HCT116 (cell line): ENCODE measurements at regions not wholly inside any gene's neighbourhood (a gene's known extent, or its start where the extent isn't known, plus 50 kb on each side); places are given as distances from the start of the nearest gene placed in this dataset.

Experiments used
- ATAC-seq: fragments of 200-7000 bp; cut with Tn5 transposase; 2 replicates; pipeline ENCODE4 v1.9.1; 2020; ENCODE audit warnings: mild to moderate bottlenecking, moderate library complexity
- BruUV-seq: library from RNA; stranded (reverse); fragments of 400-500 nt; replicated peaks from 2 replicates; lab custom pipeline; 2021; lab: Mats Ljungman, UMichigan
- CTCF ChIA-PET: fragments of 300-600 bp; sonication (Branson Sonifier 250); formaldehyde crosslinking; loops from one replicate; lab custom pipeline; 2021; ENCODE audit warnings: antibody characterized with exemption; lab: Charles Lee
- POLR2A ChIA-PET: fragments of 300-600, 350-600 bp; sonication (Branson Sonifier 250); formaldehyde crosslinking; loops from one replicate; lab custom pipeline; 2021; ENCODE audit warnings: antibody characterized with exemption; lab: Charles Lee
- RAD21 ChIA-PET, 2 experiments: fragments of 300-600 bp; sonication (Branson Sonifier 250); formaldehyde crosslinking; loops; one replicate each; lab custom pipeline; 2023; ENCODE audit warnings: low total read pairs in 2 of 2; ENCODE audit not compliant: uncharacterized antibody in 2 of 2, unreplicated experiment in 2 of 2, low non-redundant PET in 1 of 2; lab: Charles Lee
- DNase-seq: peaks from one replicate; pipeline ENCODE4 v3.0.0-alpha.2; 2010; ENCODE audit warnings: low read depth, low spot score
- H2AFZ ChIP-seq: fragments of 200-600 bp; shearing (Covaris generic), sonication (generic); 2 replicates; pipeline ENCODE4 v1.6.1; 2017; ENCODE audit warnings: low read depth, mixed run types, mixed read lengths, antibody characterized with exemption, low read length; ENCODE audit not compliant: poor library complexity, severe bottlenecking
- H3K27ac ChIP-seq: 2 replicates; pipeline ENCODE4 v1.5.1; 2012; ENCODE audit warnings: low read depth, low read length
- H3K27me3 ChIP-seq: fragments of 200-600 bp; sonication (generic); 2 replicates; pipeline ENCODE4 v1.6.1; 2016; ENCODE audit warnings: mixed run types, low read length, mixed read lengths; ENCODE audit not compliant: insufficient read depth
- H3K36me3 ChIP-seq, 2 experiments: fragments of 200-500 bp in 1 of 2; fragments of 200-600 bp in 1 of 2; sonication (Bioruptor generic) in 1 of 2; sonication (generic) in 1 of 2; 2 replicates each; pipeline versions ENCODE4 v1.5.1 to v1.6.1; 2014 to 2016; ENCODE audit warnings: low read length in 2 of 2, inconsistent platforms in 1 of 2, mixed read lengths in 1 of 2, mixed run types in 1 of 2; ENCODE audit not compliant: insufficient read depth in 2 of 2, control insufficient read depth in 1 of 2
- H3K4me1 ChIP-seq, 2 experiments: fragments of 200-600 bp in 1 of 2; sonication (generic) in 1 of 2; 2 replicates each; pipeline versions ENCODE4 v1.5.1 to v1.6.1; 2012 to 2017; ENCODE audit warnings: low read length in 2 of 2, inconsistent platforms in 1 of 2, mild to moderate bottlenecking in 1 of 2, mixed read lengths in 1 of 2, mixed run types in 1 of 2, moderate library complexity in 1 of 2; ENCODE audit not compliant: insufficient read depth in 2 of 2, control insufficient read depth in 1 of 2
- H3K4me2 ChIP-seq: fragments of 200-600 bp; sonication (generic); 2 replicates; pipeline ENCODE4 v1.6.1; 2017; ENCODE audit warnings: mixed run types, low read length, mixed read lengths
- H3K4me3 ChIP-seq, 2 experiments: fragments of 200-600 bp in 1 of 2; sonication (generic) in 1 of 2; replicated peaks in 1 of 2; 2 replicates each; pipeline ENCODE4 v1.5.1; 2011 to 2016; ENCODE audit warnings: low read length in 2 of 2, control low read depth in 1 of 2, low read depth in 1 of 2, mild to moderate bottlenecking in 1 of 2, mixed read lengths in 1 of 2, mixed run types in 1 of 2
- H3K79me2 ChIP-seq: fragments of 200-600 bp; sonication (generic); 2 replicates; pipeline ENCODE4 v1.6.1; 2017; ENCODE audit warnings: mild to moderate bottlenecking, mixed run types, low read length, moderate library complexity, mixed read lengths; ENCODE audit not compliant: insufficient read depth
- H3K9ac ChIP-seq: fragments of 200-600 bp; sonication (generic); 2 replicates; pipeline ENCODE4 v1.6.1; 2016; ENCODE audit warnings: low read length, mixed read lengths
- H3K9me2 ChIP-seq: fragments of 200-600 bp; sonication (generic), shearing (Covaris generic); 2 replicates; pipeline ENCODE4 v1.6.1; 2017; ENCODE audit warnings: mixed run types, mild to moderate bottlenecking, moderate library complexity; ENCODE audit not compliant: insufficient read depth
- H3K9me3 ChIP-seq, 2 experiments: fragments of 200-500 bp in 1 of 2; fragments of 200-600 bp in 1 of 2; sonication (Bioruptor generic) in 1 of 2; sonication (generic) in 1 of 2; 2 replicates each; pipeline ENCODE4 v1.6.1; 2014 to 2017; ENCODE audit warnings: low read length in 2 of 2, mixed read lengths in 2 of 2, inconsistent platforms in 1 of 2, low read depth in 1 of 2, mild to moderate bottlenecking in 1 of 2, mixed run types in 1 of 2, moderate library complexity in 1 of 2; ENCODE audit not compliant: control insufficient read depth in 1 of 2, insufficient read depth in 1 of 2
- H4K20me1 ChIP-seq: fragments of 200-600 bp; sonication (generic), shearing (Covaris generic); 2 replicates; pipeline ENCODE4 v1.6.1; 2017; ENCODE audit warnings: mixed run types, mild to moderate bottlenecking, moderate library complexity; ENCODE audit not compliant: insufficient read depth
- ELF1 ChIP-seq: IDR thresholded peaks from 2 replicates; pipeline ENCODE4 v1.6.1; 2012; ENCODE audit warnings: low read depth, borderline replicate concordance
- EZH2phosphoT487 ChIP-seq: fragments of 200-600 bp; IDR thresholded peaks from 2 replicates; pipeline ENCODE4 v1.6.1; 2018; ENCODE audit warnings: antibody characterized with exemption, borderline replicate concordance
- FOSL1 ChIP-seq: IDR thresholded peaks from 2 replicates; pipeline ENCODE4 v1.6.1; 2012; ENCODE audit warnings: low read depth
- JUND ChIP-seq: IDR thresholded peaks from 2 replicates; pipeline ENCODE4 v1.6.1; 2012
- POLR2A ChIP-seq: IDR thresholded peaks from 2 replicates; pipeline ENCODE4 v1.7.0; 2011; ENCODE audit warnings: borderline replicate concordance; ENCODE audit not compliant: insufficient read depth, insufficient read length; ENCODE audit errors: extremely low read depth
- POLR2AphosphoS5 ChIP-seq: IDR thresholded peaks from 2 replicates; pipeline ENCODE4 v1.6.1; 2011; ENCODE audit warnings: mild to moderate bottlenecking, low read depth, low read length, moderate library complexity
- SIN3A ChIP-seq: IDR thresholded peaks from 2 replicates; pipeline ENCODE4 v1.6.1; 2012; ENCODE audit warnings: low read depth
- TCF7L2 ChIP-seq: IDR thresholded peaks from 2 replicates; pipeline ENCODE4 v1.7.0; 2011; ENCODE audit warnings: borderline replicate concordance, inconsistent platforms; ENCODE audit not compliant: insufficient read depth, insufficient read length; ENCODE audit errors: extremely low read depth
- YY1 ChIP-seq: IDR thresholded peaks from 2 replicates; pipeline ENCODE4 v1.6.1; 2011; ENCODE audit warnings: low read length, low read depth, moderate library complexity, mild to moderate bottlenecking; ENCODE audit not compliant: insufficient replicate concordance; ENCODE audit errors: extremely low read depth
- ZFX ChIP-seq: fragments of 450-650 bp; IDR thresholded peaks from 2 replicates; pipeline ENCODE4 v1.6.1; 2017
- ZNF274 ChIP-seq: fragments of 200-500 bp; sonication (Bioruptor generic); IDR thresholded peaks from 2 replicates; pipeline ENCODE4 v1.6.1; 2014; ENCODE audit warnings: mild to moderate bottlenecking, low read depth, low read length, inconsistent platforms
- intact Hi-C: fragments of 100-400 bp; cut with micrococcal nuclease; formaldehyde crosslinking; loops from 2 replicates; pipeline ENCODE4 v1.10.0; 2022
- TF ChIP-seq, protein P1 (sequence below): IDR thresholded peaks from 2 replicates; pipeline ENCODE4 v1.6.1; 2012
- TF ChIP-seq, protein P2 (sequence below): IDR thresholded peaks from 2 replicates; pipeline ENCODE4 v1.6.1; 2011; ENCODE audit warnings: mild to moderate bottlenecking, low read length, moderate library complexity; ENCODE audit not compliant: insufficient replicate concordance; ENCODE audit errors: extremely low read depth
- TF ChIP-seq, protein P3 (sequence below), 3 experiments: fragments of 200-600 bp in 1 of 3; sonication (generic) in 1 of 3; IDR thresholded peaks in 2 of 3; conservative IDR thresholded peaks in 1 of 3; 2 replicates each; pipeline ENCODE4 v1.5.1; 2012 to 2017; ENCODE audit warnings: low read depth in 2 of 3, low read length in 2 of 3, antibody characterized with exemption in 1 of 3, borderline replicate concordance in 1 of 3, control low read depth in 1 of 3, mild to moderate bottlenecking in 1 of 3, mixed read lengths in 1 of 3, mixed run types in 1 of 3, moderate library complexity in 1 of 3; ENCODE audit not compliant: insufficient read depth in 1 of 3
- TF ChIP-seq, protein P4 (sequence below): IDR thresholded peaks from 2 replicates; pipeline ENCODE4 v1.6.1; 2012

DNA sequence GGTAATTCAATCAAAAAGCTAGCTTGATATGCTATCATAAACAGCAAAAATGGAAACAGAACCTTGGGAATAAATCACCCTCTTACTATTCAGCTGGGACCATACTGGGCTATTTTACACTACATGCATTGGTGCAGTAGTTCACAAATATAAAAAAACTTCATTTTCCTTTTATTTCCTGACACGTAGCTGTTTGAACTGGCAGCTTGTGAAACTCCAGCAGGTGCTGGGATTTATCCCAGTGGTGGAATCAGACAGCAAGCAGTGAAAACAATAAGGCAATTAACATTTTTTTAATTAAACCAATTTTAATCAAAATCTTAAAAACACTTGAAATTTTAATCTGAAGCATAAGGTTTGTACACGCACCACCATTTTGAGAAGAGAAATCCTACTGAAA, 240.4 kb upstream of the IRX5 start:
- Histone ChIP-seq H3K4me3 (no peak overlapping the region), H3K79me2 (no peaks in the 10 kb centered on the region), H3K9ac (no peak overlapping the region), H3K4me2 (no peak overlapping the region), H3K36me3 (no peaks in the 10 kb centered on the region), H3K4me1 (no peaks in the 10 kb centered on the region), H3K27me3 (peaks cover 13% of the 10 kb centered on the region), H2AFZ (no peak overlapping the region), H3K27ac (no peak overlapping the region), H3K9me3 (no peaks in the 10 kb centered on the region), H3K9me2 (no peaks in the 10 kb centered on the region), H4K20me1 (no peaks in the 10 kb centered on the region)
- ChIA-PET POLR2A (no interaction called here), RAD21 (no interaction called here), CTCF (no interaction called here)
- ATAC-seq (no peak), DNase-seq (no peak)
- intact Hi-C loops: no loop called here
- no TSS peak for BruUV-seq
- TF ChIP-seq POLR2AphosphoS5: no peak
- no peak for TF ChIP-seq ZNF274

DNA sequence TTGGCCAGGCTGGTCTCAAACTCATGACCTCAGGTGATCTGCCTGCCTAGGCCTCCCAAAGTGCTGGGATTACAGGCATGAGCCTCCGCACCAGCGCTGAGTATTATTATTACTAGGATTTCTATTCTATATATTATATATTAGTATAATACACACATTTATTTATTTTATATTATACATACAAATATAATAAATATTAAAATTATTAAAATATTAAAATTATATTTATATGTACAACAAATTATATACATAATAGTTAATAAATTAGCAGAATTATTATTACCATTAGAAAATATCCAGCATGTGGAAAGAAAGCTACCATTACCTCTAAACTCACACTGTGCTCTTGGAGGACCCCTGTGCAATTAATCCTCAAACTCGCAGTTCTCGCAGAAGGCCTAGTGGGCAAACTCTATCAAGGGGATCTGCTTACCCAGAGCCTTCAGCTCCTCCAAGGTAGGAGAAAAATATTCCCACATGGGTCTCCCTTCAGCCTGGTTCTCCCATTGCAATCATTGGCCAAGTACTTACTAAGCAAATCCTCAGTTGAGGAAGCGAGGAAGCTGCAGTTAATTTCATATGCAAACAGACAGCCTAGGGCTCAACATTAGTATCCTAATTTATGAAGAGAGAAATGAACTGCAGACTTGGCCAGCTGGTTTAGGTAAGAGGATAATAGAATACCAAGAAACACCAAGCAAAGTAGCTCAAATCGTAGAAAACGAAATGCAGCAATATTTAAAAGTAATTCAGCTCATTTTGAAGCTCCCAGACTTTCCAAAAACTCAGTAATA, 241.4 kb upstream of the IRX5 start:
- H3K27me3 ChIP-seq: peaks cover 20% of the 10 kb centered on the region
- intact Hi-C loops: loop anchor here (10.0 kb wide), 1 partner anchor 1094 kb away; no protein-coding TSS in a partner anchor
- no peak overlapping the region for H3K9ac ChIP-seq
- ChIA-PET RAD21 (no interaction called here), CTCF (interaction anchor here (1.4 kb wide), 1 partner anchor 16 kb away, joined by 3 read pairs; no protein-coding TSS in a partner anchor), POLR2A (no interaction called here)
- DNase-seq (no peak), ATAC-seq (no peak)
- no peaks in the 10 kb centered on the region for H4K20me1 ChIP-seq
- no TSS peak for BruUV-seq
- H3K4me1 ChIP-seq: no peaks in the 10 kb centered on the region
- TF ChIP-seq, protein P1, sequence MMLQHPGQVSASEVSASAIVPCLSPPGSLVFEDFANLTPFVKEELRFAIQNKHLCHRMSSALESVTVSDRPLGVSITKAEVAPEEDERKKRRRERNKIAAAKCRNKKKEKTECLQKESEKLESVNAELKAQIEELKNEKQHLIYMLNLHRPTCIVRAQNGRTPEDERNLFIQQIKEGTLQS: no peak
- TF ChIP-seq ZFX (no peak), POLR2A (no peak), SIN3A (no peak), YY1 (no peak), EZH2phosphoT487 (no peak), JUND (no peak), FOSL1 (no peak), ELF1 (no peak), TCF7L2 (no peak), ZNF274 (no peak)
- TF ChIP-seq, protein P2, sequence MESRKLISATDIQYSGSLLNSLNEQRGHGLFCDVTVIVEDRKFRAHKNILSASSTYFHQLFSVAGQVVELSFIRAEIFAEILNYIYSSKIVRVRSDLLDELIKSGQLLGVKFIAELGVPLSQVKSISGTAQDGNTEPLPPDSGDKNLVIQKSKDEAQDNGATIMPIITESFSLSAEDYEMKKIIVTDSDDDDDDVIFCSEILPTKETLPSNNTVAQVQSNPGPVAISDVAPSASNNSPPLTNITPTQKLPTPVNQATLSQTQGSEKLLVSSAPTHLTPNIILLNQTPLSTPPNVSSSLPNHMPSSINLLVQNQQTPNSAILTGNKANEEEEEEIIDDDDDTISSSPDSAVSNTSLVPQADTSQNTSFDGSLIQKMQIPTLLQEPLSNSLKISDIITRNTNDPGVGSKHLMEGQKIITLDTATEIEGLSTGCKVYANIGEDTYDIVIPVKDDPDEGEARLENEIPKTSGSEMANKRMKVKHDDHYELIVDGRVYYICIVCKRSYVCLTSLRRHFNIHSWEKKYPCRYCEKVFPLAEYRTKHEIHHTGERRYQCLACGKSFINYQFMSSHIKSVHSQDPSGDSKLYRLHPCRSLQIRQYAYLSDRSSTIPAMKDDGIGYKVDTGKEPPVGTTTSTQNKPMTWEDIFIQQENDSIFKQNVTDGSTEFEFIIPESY: no peak
- TF ChIP-seq, protein P3, sequence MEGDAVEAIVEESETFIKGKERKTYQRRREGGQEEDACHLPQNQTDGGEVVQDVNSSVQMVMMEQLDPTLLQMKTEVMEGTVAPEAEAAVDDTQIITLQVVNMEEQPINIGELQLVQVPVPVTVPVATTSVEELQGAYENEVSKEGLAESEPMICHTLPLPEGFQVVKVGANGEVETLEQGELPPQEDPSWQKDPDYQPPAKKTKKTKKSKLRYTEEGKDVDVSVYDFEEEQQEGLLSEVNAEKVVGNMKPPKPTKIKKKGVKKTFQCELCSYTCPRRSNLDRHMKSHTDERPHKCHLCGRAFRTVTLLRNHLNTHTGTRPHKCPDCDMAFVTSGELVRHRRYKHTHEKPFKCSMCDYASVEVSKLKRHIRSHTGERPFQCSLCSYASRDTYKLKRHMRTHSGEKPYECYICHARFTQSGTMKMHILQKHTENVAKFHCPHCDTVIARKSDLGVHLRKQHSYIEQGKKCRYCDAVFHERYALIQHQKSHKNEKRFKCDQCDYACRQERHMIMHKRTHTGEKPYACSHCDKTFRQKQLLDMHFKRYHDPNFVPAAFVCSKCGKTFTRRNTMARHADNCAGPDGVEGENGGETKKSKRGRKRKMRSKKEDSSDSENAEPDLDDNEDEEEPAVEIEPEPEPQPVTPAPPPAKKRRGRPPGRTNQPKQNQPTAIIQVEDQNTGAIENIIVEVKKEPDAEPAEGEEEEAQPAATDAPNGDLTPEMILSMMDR (IDR thresholded peaks at IDR 0.05 in 2 of 3, conservative IDR thresholded peaks at IDR 0.05 in 1 of 3; ENCODE audit: borderline replicate concordance in 1 of 3, insufficient read depth in 1 of 3, low read depth in 2 of 3, low read length in 2 of 3): no peak
- TF ChIP-seq, protein P4, sequence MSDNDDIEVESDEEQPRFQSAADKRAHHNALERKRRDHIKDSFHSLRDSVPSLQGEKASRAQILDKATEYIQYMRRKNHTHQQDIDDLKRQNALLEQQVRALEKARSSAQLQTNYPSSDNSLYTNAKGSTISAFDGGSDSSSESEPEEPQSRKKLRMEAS: no peak
- H3K4me2 ChIP-seq: no peak overlapping the region
- no peak overlapping the region for H2AFZ ChIP-seq
- H3K4me3 ChIP-seq: no peak overlapping the region
- H3K9me2 ChIP-seq: no peaks in the 10 kb centered on the region
- H3K79me2 ChIP-seq: no peaks in the 10 kb centered on the region
- no peak overlapping the region for H3K27ac ChIP-seq
- no peaks in the 10 kb centered on the region for H3K36me3 ChIP-seq
- no peaks in the 10 kb centered on the region for H3K9me3 ChIP-seq
